ENCODE measurements at regions not wholly inside any gene's neighbourhood (a gene's known extent, or its start where the extent isn't known, plus 50 kb on each side); places are given as distances from the start of the nearest gene placed in this dataset.

- no peak for DNase-seq (ENCODE audit: low read depth)
These were observed 86.6 kb upstream of the NEO1 start for GRCh38 chr15:72965671-72966070.

GRCh38 chr15:72964542-72964941 lies 87.7 kb upstream of the NEO1 start:
- no peak for DNase-seq (ENCODE audit: low read depth)

GRCh38 chr15:72964135-72964534 lies 88.1 kb upstream of the NEO1 start:
- no peak for DNase-seq (ENCODE audit: low read depth)

- DNase-seq (ENCODE audit: low read depth): no peak
These were observed 90.1 kb upstream of the NEO1 start for GRCh38 chr15:72962054-72962702.

GRCh38 chr15:72961346-72961745 lies 90.9 kb upstream of the NEO1 start:
- DNase-seq (ENCODE audit: low read depth): no peak

GRCh38 chr15:72958634-72959033 lies 93.6 kb upstream of the NEO1 start:
- no peak for DNase-seq (ENCODE audit: low read depth)

- no peak for DNase-seq (ENCODE audit: low read depth)
These were observed 99.0 kb upstream of the NEO1 start for GRCh38 chr15:72953306-72953705.

- DNase-seq (ENCODE audit: low read depth): no peak
These were observed 100.1 kb upstream of the NEO1 start for GRCh38 chr15:72952151-72952550.

- no peak for DNase-seq (ENCODE audit: low read depth)
These were observed 103.6 kb upstream of the NEO1 start for GRCh38 chr15:72948662-72949061.

GRCh38 chr15:72947709-72948108 lies 104.6 kb upstream of the NEO1 start:
- DNase-seq (ENCODE audit: low read depth): no peak

GRCh38 chr15:72944565-72944964 lies 107.7 kb upstream of the NEO1 start:
- DNase-seq (ENCODE audit: low read depth): no peak

GRCh38 chr15:72940229-72940622 lies 112.0 kb upstream of the NEO1 start:
- no peak for DNase-seq (ENCODE audit: low read depth)

- no peak for DNase-seq (ENCODE audit: low read depth)
These were observed 112.6 kb upstream of the NEO1 start for GRCh38 chr15:72939514-72940228.

- no peak for DNase-seq (ENCODE audit: low read depth)
These were observed 115.3 kb upstream of the NEO1 start for GRCh38 chr15:72936691-72937679.

- no peak for DNase-seq (ENCODE audit: low read depth)
These were observed 116.0 kb upstream of the NEO1 start for GRCh38 chr15:72936237-72936636.

GRCh38 chr15:72935521-72935920 lies 116.7 kb upstream of the NEO1 start:
- DNase-seq (ENCODE audit: low read depth): no peak

- no peak for DNase-seq (ENCODE audit: low read depth)
These were observed 117.3 kb upstream of the NEO1 start for GRCh38 chr15:72934921-72935320.

- peak; percentile 8 for DNase-seq (ENCODE audit: low read depth)
These were observed 118.3 kb upstream of the NEO1 start for GRCh38 chr15:72933976-72934375.

GRCh38 chr15:72932472-72932871 lies 119.8 kb upstream of the NEO1 start:
- no peak for DNase-seq (ENCODE audit: low read depth)

- DNase-seq (ENCODE audit: low read depth): no peak
These were observed 124.8 kb upstream of the NEO1 start for GRCh38 chr15:72927451-72927850.

GRCh38 chr15:72925661-72926060 lies 126.6 kb upstream of the NEO1 start:
- DNase-seq (ENCODE audit: low read depth): no peak

GRCh38 chr15:72923289-72923688 lies 129.0 kb upstream of the NEO1 start:
- no peak for DNase-seq (ENCODE audit: low read depth)

- no peak for DNase-seq (ENCODE audit: low read depth)
These were observed 131.7 kb upstream of the NEO1 start for GRCh38 chr15:72920551-72920950.

All from GM04504 (cell line).